Erythroblast (primary cell): ENCODE measurements at regions not wholly inside any gene's neighbourhood (a gene's known extent, or its start where the extent isn't known, plus 50 kb on each side); places are given as distances from the start of the nearest gene placed in this dataset.

ENCODE experiments used
- GATA1 ChIP-seq: IDR thresholded peaks from 2 replicates; pipeline ENCODE4 v1.6.1; 2011; ENCODE audit warnings: low read depth, mild to moderate bottlenecking, control low read depth, low read length, moderate library complexity
- POLR2A ChIP-seq: IDR thresholded peaks from 2 replicates; pipeline ENCODE4 v1.6.1; 2011; ENCODE audit warnings: mild to moderate bottlenecking, low read length

- TF ChIP-seq POLR2A (no peak), GATA1 (no peak)
These were observed 91.8 kb upstream of the STEAP4 start for GRCh38 chr7:88398459-88398858.
